ENCODE measurements at regions not wholly inside any gene's neighbourhood (a gene's known extent, or its start where the extent isn't known, plus 50 kb on each side); places are given as distances from the start of the nearest gene placed in this dataset.
"Not testable (repeated sequence)": the region's sequence is repeated elsewhere in the genome, so short reads cannot be mapped to it uniquely, and the experiment has no call there.

- DNase-seq (ENCODE audit: low read depth in 3 of 3), result no peak
Measured at GRCh38 chr4:151852202-151852601, 91.4 kb upstream of the GATB start.

- no peak for DNase-seq (ENCODE audit: low read depth in 3 of 3)
Measured at GRCh38 chr4:151851354-151851753, 90.5 kb upstream of the GATB start.

GRCh38 chr4:151850791-151851213 lies 90.0 kb upstream of the GATB start:
- DNase-seq (ENCODE audit: low read depth in 3 of 3), result no peak

- DNase-seq (ENCODE audit: low read depth in 3 of 3), result not testable (repeated sequence)
Measured at GRCh38 chr4:151845551-151845950, 84.7 kb upstream of the GATB start.

- no peak for DNase-seq (ENCODE audit: low read depth in 3 of 3)
Measured at GRCh38 chr4:151842430-151843079, 81.7 kb upstream of the GATB start.

GRCh38 chr4:151841107-151841506 lies 80.3 kb upstream of the GATB start:
- DNase-seq (ENCODE audit: low read depth in 3 of 3), result no peak

- no peak for DNase-seq (ENCODE audit: low read depth in 3 of 3)
Measured at GRCh38 chr4:151835467-151835866, 74.7 kb upstream of the GATB start.

GRCh38 chr4:151833174-151833573 lies 72.4 kb upstream of the GATB start:
- DNase-seq (ENCODE audit: low read depth in 3 of 3), result no peak

- DNase-seq (ENCODE audit: low read depth in 3 of 3), result no peak
Measured at GRCh38 chr4:151831526-151831925, 70.7 kb upstream of the GATB start.

GRCh38 chr4:151830168-151830567 lies 69.4 kb upstream of the GATB start:
- DNase-seq (ENCODE audit: low read depth in 3 of 3), result no peak

- DNase-seq (ENCODE audit: low read depth in 3 of 3), result no peak
Measured at GRCh38 chr4:151829309-151829708, 68.5 kb upstream of the GATB start.

- no peak for DNase-seq (ENCODE audit: low read depth in 3 of 3)
Measured at GRCh38 chr4:151824656-151825055, 63.8 kb upstream of the GATB start.

GRCh38 chr4:151822331-151822730 lies 61.5 kb upstream of the GATB start:
- no peak for DNase-seq (ENCODE audit: low read depth in 3 of 3)

GRCh38 chr4:151820004-151820403 lies 59.2 kb upstream of the GATB start:
- DNase-seq (ENCODE audit: low read depth in 3 of 3), result no peak

GRCh38 chr4:151811403-151811802 lies 50.6 kb upstream of the GATB start:
- no peak for DNase-seq (ENCODE audit: low read depth in 3 of 3)

Data from stimulated activated CD4-positive, alpha-beta T cell treated with anti-CD3 and anti-CD28 coated beads, TNF-alpha, amount 100 ng/mL, for 4 hours (primary cell).